Stimulated activated CD4-positive, alpha-beta T cell treated with anti-CD3 and anti-CD28 coated beads, Interleukin-1b, Interleukin-23, amount 100 ng/mL, for 4 hours (primary cell): ENCODE measurements at regions not wholly inside any gene's neighbourhood (a gene's known extent, or its start where the extent isn't known, plus 50 kb on each side); places are given as distances from the start of the nearest gene placed in this dataset.
"Not testable (repeated sequence)": the region's sequence is repeated elsewhere in the genome, so short reads cannot be mapped to it uniquely, and the experiment has no call there.

Experiments
- DNase-seq, 2 donors: peaks; one replicate each; pipeline ENCODE4 v3.0.0-alpha.2; 2020; ENCODE audit warnings: low read depth in 2 of 2

DNA sequence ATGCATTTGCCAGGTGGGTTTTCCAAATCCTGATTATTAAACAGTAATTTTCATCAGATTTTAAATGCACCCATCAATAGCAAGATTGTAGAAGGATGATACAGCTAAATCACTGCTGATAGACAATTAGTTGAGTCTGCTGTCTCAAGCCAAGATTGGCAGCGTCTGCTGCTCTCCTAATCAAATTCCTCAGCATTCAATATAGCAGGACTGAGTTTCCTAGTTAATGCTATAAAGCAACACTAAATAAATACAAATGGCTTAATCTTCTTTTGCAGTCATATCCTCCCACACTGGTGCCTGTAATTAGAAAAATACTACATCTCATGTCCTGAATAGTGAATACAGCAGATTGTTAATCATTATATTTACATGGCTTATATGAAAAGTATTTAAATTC, 1028.8 kb downstream of the ADGRL2 start:
- no peak for DNase-seq

DNA sequence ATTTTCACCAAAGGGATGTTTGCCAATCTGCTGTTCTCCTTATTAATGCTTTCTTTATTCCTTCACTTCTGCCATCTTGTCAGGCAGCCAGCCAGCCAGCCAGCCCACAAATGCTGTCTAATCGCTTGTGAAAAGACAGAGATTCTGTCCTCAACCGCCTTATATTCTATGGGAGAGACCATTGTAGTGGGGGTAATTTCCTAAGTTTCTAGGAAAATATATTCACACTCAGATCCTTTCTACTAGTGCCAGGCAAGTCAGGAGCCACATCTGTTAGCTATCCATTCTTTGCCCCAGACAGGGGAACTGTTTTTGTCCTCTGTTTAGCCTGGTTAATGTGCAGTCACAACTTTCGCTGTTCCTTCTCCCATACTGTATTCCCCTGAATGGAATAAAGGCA, 1023.1 kb downstream of the ADGRL2 start:
- no peak for DNase-seq

GRCh38 chr1:82820816-82821215, 1020.1 kb downstream of the ADGRL2 start:
- no peak for DNase-seq

DNA sequence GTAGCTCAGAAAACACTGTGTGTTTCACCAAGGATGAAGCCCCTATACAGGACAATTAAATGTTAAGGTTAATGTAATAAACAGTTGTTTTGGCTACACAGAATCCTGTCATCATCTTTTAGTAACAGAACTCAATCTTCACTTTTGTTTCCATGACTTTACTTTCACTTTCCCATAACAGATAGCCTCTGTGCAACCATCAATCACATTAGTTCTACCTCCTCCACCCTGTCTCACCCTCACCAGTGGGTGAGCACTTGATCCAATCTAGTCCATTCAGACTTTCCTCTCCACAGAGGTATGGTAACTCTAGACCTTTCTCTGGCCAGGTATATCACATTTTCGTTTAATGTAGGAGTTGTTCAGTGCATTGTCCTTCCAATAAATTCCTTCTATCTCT, 1018.5 kb downstream of the ADGRL2 start:
- no peak for DNase-seq

DNA sequence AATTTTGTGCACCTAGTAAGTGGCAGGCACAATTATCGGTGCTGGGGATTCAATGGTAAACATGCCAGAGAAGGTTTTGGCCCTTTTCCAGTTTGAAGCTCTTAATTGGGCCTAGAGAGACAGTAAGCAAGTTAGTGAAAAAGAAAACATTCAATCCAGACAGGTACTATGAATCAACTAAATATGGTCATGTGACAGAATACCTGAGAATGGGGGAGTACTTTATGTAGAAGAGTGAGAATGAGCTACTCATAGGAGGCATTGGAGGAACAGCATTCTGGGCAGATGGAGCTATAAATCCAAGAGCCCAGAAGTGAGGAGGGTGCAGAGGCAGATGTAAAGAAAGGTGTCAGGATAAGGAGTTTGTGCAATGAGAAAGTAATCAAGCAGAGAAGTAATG, 1017.9 kb downstream of the ADGRL2 start:
- no peak for DNase-seq

- no peak for DNase-seq
Measured at GRCh38 chr1:82813386-82813785, 1012.7 kb downstream of the ADGRL2 start.

- DNase-seq: no peak
Measured at GRCh38 chr1:82810601-82811000, 1009.9 kb downstream of the ADGRL2 start.

DNA sequence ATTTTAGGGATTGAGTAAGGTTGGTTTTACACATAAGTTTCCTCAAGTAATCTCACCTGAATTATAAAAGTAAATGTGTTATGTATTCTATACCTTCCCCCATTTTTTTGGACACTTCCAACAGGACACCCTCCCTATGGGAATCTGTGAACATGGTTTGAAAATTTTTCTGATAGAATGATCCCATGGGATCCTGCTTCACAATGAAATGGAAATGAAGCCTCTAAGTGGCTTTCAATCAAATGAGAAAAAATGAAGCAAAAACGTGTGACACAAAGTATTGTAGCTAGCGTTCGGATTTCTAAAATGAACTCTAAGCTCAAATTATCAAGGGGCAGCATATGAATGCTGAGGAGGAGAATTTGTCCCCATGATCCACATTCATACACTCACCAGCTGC, 1006.8 kb downstream of the ADGRL2 start:
- no peak for DNase-seq

DNA sequence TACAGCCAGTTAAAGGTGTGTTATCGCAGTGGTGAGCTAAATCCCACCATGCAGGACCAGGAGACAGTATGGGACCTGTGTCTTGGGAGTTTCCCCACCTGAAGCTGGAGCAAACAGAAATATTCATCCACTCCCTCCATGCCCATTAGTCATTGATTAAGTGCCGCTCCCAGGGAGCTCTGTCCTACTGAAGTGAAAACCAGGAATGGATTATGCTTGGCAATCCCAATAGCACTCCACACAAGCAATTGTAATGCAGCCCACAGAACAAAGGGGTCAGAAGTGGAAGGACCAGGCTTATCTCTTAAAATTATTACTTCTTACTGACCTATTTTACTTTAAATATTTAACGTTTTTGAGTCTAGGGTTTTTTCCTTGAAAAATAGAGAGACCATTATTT, 1005.4 kb downstream of the ADGRL2 start:
- DNase-seq: no peak

- no peak for DNase-seq
Measured at GRCh38 chr1:82801176-82801575, 1000.4 kb downstream of the ADGRL2 start.

- DNase-seq: no peak
Measured at GRCh38 chr1:82800721-82801120, 1000.0 kb downstream of the ADGRL2 start.

DNA sequence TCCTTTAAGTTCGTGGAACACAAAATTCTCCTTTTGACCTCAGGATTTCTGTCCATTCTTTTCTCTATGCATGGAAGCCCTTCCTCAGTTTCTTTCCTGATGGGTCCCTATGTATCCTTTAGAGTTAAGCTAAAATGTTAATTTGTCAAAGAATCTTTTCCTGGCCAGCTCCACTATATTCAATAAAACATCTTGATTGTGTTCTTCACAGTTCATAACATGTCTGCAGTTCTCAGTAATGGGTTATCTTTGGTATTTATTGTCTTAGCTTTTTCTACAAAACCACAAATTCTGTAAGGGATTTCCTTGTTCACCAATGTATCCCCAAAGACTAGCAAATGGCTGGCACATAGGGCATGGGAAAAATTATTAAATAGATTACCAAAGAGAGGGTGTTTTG, 998.5 kb downstream of the ADGRL2 start:
- no peak for DNase-seq

- no peak for DNase-seq
Measured at GRCh38 chr1:82795508-82796149, 994.9 kb downstream of the ADGRL2 start.

DNA sequence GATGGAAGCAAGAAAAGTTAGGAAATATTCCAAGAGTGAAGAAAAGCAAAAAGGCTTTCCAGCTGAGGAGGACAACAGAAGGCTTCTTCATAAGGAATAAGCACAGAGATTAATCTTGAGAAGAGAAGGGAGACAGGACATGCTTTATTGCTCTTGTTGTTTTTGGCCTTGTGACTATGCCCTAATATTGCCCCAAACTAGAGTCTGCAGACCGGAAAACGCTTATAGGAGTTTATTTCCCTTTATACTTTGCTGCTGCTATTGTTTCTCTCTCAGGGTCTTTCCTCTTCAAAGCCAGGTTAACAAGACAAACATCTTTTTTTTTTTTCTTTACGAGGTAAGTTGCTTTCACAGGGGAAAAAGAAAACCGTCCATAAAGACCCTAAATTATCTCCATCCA, 991.4 kb downstream of the ADGRL2 start:
- DNase-seq: no peak

GRCh38 chr1:82790556-82790955, 989.8 kb downstream of the ADGRL2 start:
- DNase-seq: no peak

GRCh38 chr1:82788660-82789059, 987.9 kb downstream of the ADGRL2 start:
- DNase-seq: no peak

DNA sequence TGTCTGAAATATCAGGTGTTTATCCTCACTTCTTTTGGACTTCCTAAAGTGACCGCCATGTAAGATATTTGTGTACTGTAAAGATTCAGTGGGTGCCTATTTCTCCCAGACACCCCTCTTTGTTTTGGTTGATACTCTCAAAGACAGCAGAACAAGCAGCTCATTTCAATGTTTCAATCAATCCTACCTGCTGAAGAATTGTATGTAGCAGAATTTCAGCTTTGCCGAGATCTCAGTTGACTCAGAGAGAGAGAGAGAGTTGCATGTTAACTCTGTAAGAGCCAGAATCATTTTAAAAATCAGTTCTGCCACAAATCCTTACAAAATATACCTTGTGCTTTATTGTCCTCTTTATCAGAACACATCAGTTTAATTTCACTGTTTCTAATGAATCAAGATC, 987.3 kb downstream of the ADGRL2 start:
- DNase-seq: no peak

DNA sequence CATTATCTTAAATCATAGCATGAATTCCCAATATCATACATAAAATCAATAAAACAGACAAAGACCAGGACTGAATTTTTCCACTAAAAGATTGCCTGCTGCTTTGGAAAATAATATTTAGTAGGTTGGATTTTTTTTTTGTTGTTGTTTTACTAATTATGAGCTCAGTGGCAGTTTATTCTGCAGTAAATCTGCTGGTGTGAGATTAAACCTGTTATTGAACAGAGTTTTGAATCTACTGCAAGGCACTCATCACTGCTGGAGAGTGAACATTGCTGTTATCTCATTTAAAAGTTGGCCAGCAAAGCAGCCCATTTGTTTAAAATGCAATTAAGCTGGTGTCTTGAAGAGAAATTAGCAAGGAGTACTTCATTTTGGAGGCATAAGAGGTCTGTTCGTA, 986.1 kb downstream of the ADGRL2 start:
- DNase-seq: no peak

GRCh38 chr1:82785268-82785790, 984.6 kb downstream of the ADGRL2 start:
- DNase-seq: no peak

GRCh38 chr1:82783044-82783443, 982.3 kb downstream of the ADGRL2 start:
- DNase-seq: no peak

GRCh38 chr1:82782599-82782998, 981.9 kb downstream of the ADGRL2 start:
- no peak for DNase-seq

- DNase-seq: no peak
Measured at GRCh38 chr1:82778612-82779011, 977.9 kb downstream of the ADGRL2 start.

GRCh38 chr1:82777240-82777639, 976.5 kb downstream of the ADGRL2 start:
- no peak for DNase-seq

GRCh38 chr1:82776730-82777129, 976.0 kb downstream of the ADGRL2 start:
- DNase-seq: not testable (repeated sequence)
